ENCODE measurements at regions not wholly inside any gene's neighbourhood (a gene's known extent, or its start where the extent isn't known, plus 50 kb on each side); places are given as distances from the start of the nearest gene placed in this dataset.
"Not testable (repeated sequence)": the region's sequence is repeated elsewhere in the genome, so short reads cannot be mapped to it uniquely, and the experiment has no call there.

DNA sequence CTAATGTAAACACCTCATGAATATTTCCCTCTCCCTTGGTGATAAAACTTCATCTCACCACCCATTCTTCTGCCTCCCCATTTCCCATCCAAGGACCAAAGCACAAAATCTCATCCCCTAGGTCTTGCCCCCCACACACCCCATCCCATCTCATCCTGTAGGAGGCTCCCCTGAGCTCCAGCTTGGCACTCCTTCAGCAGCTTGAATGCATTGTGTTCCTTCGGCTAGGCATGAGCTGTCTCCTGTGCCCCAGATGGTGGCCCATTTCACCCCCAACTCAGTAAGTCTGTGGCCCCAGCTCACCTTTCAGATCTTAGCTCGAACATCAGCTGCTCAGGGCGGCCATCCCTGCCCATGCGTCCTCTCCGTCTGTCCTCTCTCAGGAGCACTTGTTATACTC lies 203.6 kb upstream of the NR2F2 start:
- no peak for DNase-seq

DNA sequence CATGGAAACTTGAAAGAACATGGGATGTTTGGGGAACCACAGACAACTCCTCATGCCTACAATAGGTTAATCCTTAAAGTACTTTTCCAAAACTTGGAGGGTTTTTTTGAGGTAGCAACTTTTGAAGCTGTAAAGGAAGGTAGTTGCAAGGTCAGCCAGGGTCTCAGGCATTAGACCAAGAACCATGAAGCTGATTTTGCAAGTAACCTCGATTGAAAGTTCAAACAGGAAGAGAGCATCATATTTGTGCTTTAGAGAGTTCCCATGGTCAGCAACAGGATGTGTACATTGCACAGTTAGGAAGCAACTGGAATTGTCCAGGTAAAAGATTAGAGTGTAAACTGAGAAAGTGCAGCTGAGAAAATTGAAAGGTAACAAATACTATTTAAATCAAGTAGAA lies 199.8 kb upstream of the NR2F2 start:
- DNase-seq, result no peak

DNA sequence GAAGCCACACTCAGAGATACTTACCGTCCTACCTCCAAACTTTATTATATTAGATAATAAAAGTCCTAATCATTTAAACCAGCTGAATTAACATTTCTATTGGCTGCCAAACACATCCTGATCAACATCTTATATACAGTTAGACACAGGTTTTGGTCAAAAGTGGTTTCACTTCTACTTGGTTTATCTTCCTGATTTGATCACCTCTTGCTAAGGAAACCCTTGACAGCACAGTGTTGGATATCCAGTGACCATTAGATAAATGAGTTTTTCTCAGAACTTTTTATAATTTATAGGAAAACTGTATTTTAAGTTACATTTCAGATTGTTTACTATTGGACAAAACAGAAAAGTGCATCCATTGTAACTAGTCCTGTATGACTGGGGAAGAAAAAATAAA lies 198.4 kb upstream of the NR2F2 start:
- no peak for DNase-seq

DNA sequence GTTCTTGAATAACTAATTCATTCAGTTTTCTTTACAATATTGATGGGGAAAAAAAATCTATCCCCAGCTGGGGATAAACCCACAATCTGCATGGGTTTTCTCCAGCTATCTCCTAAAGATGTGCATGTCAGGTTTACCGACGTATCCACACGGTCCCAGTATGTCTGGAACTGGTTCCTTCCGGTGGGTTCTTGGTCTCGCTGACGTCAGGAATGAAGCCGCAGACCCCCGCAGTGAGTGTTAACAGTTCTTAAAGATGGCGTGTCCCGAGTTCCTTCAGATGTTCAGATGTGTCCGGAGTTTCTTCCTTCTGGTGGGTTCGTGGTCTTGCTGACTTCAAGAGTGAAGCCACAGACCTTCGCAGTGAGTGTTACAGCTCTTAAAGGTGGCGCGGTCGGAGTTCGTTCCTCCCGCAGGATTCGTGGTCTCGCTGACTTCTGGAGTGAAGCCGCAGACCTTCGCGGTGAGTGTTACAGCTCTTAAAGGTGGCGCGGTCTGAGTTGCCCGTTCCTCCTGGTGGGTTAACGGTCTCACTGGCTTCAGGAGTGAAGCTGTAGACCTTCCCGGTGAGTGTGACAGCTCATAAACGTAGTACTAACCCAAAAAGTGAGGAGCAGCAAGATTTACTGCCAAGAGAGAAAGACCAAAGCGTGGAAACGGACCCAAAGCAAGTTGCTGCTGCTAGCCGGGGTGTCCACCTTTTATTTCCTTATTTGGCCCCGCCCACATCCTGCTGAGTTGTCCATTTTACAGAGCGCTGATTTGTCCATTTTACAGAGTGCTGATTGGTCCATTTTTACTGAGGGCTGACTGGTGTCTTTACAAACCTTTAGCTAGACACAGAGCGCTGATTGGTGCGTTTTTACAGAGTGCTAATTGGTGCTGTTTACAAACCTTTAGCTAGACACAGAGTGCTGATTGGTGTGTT lies 195.1 kb upstream of the NR2F2 start:
- DNase-seq, result no peak

DNA sequence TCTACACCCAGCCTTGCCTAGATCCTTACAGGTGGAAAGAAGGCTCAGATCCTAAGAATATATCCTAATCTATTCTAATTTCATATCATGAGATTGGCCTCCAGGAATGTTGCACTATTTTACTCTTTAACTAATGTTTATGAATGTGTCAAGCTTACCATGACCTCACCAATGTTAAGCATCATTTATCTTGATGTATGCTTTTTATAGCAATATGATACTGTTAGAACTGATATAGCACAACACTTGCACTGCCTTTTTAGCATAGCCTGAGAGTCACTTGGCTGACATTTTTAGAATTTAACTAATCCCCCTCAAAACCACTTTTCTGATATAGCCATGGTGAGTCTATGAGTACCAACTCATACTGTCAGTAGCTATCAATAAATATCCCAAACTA lies 191.5 kb upstream of the NR2F2 start:
- no peak for DNase-seq

DNA sequence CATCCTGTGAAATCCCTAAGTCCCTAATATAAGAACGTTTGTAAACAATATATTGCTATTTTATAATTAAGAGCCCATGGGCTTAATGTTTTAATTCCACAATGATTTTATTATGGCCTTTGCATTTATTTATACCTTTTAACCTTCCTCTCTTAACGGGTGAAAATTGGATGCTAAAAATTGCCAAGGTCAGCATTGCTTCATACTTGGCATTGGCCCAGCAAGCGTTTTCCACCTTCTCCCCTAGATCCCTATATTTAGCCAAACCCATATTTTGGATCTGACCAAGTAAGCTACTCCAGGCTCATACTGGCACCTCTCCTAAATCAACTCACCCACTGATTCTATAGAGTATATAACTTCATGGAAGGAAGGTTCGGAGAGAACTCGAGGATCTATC lies 188.0 kb upstream of the NR2F2 start:
- DNase-seq, result no peak

DNA sequence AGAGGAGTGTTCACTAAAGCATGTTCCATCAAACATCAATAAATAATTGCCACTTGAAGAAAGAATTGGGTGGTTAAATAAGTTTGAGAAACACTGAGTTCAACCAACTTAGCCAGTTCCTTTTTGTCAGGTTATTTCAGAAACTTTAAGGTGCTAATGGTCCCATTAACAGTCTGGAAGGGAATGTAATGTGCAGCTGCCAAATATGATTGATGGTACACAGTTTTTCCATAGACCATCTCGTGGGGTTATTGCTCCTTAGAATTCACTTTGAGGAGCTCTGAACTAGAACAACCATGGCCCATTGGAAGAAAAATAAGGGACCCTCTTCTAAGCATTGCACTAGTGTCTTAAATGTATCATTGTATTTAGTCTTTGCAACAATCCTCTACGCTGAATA lies 185.8 kb upstream of the NR2F2 start:
- no peak for DNase-seq

DNA sequence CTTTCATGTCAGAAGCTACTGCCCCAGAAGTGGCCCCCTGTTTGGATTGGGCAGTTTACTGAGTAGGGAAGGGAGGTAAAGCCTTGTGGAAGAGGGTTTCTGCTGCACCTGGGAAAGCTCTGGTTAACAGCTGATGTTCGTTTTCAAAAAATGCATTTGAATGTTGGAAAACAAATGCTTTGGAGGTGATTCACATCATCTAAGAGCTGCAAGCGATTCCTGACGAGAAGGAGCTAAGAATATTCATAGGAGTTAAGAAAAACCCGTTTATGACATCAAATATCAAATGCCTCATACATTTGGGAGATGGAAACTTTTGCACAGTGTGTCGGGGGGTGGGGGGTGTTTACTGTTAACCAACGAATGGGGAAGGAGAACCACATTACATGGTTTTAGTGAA lies 183.8 kb upstream of the NR2F2 start:
- no peak for DNase-seq

DNA sequence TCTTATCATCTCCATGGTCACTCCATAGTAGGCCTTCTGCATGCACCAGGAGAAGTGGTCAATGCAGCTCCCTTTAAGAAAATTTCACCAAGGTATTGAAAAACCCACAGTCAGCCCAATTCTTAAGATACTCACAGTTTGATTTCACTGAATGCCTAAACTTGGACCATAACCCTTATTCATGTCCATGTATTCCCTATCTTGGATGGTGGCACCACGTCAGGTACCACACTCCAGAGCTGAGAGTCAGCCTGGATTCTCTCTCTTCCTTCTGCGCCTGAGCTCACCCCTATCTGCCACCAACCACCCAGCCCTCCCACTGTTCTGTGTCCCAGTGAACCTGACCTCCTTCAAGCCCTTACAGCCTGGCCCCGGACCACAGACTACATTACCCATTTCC lies 183.2 kb upstream of the NR2F2 start:
- DNase-seq, result no peak

DNA sequence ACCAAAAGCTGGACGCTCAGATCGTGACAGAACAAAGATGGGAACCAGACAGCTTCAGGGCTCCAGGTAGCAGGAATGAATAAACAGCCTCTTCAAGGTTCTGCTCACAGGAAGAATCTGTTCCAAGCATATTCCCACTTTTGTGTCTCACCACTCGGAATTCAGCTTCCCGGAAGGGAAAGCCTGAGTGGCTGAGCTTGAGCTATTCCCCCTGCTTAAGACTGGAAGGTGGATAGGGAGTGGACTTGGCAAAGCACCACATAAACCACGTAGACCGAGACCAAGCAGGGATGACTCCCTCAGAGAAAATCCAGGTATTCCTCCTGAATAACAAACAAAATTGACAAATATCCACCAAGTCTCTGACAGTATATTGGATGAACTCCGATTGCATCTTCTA lies 180.2 kb upstream of the NR2F2 start:
- DNase-seq, result no peak

DNA sequence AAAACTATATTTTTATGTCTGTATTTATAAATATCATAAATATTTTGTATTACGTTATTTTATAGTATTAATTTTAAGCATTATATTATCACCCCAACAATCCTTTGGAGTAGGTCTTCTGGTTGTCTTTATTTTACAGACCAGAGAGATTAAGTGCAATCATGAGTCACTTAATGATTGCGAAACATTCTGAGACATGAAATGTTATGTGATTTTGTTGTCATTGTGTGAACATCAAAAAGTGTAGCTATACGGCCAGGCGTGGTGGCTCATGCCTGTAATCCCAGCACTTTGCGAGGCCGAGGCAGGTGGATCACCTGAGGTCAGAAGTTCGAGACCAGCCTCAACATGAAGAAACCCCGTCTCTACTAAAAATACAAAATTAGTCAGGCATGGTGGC lies 178.8 kb upstream of the NR2F2 start:
- DNase-seq, result not testable (repeated sequence)

DNA sequence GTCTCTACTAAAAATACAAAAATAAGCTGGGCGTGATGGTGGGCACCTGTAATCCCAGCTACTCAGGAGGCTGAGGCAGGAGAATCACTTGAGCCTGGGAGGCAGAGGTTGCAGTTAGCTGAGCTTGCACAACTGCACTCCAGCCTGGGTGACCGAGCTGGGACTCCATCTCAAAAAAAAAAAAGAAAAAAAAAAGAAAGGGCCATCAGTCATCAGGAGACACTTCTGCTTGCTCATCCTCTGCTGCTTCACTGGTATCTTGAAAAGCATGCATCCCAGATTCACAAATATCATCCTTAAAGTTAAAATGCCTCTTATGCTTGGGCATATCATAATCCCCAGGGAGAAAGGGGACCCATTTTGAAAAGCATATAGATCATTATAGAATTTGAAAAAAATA lies 176.6 kb upstream of the NR2F2 start:
- DNase-seq, result no peak

DNA sequence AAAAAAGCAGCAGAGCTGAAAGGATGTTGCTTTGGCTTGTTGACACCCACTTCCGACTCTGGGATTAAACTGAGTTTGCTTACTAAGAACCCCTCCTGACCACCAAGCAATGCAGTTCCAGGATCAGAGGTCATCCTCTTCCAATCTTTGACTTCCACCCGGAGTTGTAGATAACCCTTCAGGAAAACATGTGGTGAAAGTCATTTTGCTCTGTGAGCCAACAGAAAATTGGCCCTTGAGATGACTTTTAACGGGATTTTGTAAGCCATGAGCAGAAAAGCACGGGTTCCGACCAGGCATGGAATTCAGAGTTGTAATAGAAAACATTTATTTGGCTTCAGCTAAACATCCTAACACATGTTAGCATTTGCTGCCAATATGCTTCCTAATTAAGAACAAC lies 171.6 kb upstream of the NR2F2 start:
- no peak for DNase-seq

DNA sequence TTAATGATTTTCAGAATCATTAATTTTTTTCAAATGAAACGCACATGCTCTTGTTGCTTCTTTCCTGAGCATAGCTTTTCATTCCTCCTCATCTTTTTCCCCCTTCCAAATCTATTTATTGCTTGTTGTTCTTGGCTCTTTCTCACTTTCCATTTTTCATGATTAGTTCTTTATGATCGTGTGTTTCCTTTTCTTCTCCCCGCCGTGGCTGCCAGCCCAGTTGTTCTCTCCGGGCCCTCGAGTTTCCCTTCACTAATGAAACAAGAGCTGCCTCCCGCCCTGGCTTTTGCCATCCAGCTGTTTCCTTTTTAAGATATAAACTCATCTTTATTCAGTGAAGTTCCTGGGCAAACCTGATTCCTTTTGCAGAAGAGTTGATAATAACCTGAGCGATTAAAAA lies 170.2 kb upstream of the NR2F2 start:
- no peak for DNase-seq

DNA sequence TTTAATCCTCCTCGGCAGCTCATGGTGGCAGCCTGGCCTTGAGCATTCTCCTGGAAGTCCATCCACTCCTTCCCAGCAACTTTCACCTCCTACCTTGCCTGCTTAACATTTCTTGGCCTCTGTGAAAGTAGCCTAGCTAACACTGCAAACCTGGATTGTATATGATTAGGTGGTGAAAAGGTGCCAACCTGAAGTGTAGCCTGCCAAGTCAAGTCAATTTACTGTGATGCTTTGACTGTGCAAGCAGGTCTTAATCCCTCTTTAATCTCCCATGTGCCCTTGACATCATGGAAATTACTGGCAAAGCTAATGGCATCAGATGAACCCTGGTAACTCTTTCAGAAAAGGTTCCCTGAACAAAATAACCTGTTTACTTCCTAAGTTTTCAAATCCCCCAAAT lies 169.7 kb upstream of the NR2F2 start:
- no peak for DNase-seq

DNA sequence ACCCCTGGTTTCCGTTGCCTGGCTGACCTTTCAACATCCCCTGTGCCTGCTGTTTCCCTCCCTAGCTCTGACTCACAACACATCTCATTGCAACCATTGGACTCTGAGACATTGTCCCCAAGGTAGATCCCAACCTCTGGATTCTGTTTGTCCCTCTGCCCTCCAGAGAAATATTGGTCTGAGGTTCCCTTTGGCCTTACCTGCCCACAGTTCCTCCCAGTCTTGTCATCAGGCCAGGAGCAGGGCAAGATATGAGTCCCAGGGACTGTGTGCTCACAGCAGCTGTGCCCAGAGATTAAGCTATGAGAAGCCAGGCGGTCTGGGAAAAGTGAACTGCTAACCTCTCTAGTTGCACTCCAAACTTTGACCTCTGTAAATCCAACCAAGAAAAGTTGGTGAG lies 168.2 kb upstream of the NR2F2 start:
- DNase-seq, result no peak

DNA sequence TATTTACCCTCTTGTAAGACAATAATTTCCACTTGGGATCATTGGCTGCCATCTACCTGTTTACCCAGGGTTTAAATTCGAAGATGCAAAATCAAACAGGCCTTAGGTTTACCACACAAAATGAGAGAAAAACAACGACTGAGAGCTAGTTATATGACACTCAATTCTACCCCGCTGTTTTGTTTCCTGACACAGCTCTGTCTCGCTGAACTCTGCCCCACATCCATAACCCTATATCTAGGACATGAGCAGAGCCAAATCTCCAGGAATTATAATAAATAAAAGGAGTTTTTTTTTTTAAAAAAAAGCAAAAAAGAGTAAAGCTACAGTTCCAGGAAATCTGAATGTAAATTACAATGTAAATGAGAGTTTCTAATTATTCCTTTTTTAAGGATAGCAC lies 165.4 kb upstream of the NR2F2 start:
- DNase-seq, result no peak

DNA sequence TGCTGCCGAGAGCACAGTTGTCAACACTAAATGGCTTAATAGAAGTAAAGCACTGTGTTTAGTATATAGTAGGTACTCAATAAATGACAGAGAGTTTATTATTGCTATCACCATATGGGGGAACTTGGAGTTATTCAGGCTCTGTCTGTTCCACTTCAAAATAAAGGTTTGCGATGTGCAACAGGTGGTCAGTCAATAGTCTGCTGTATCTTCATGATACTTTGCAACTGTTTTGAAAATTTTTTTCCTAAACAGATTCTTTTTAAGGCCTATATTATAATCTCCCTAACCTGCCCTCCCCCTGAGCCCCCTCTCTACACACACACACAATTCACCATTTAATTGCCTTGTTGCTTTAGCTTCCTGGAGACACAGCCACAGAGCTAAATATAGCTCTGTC lies 164.7 kb upstream of the NR2F2 start:
- no peak for DNase-seq

DNA sequence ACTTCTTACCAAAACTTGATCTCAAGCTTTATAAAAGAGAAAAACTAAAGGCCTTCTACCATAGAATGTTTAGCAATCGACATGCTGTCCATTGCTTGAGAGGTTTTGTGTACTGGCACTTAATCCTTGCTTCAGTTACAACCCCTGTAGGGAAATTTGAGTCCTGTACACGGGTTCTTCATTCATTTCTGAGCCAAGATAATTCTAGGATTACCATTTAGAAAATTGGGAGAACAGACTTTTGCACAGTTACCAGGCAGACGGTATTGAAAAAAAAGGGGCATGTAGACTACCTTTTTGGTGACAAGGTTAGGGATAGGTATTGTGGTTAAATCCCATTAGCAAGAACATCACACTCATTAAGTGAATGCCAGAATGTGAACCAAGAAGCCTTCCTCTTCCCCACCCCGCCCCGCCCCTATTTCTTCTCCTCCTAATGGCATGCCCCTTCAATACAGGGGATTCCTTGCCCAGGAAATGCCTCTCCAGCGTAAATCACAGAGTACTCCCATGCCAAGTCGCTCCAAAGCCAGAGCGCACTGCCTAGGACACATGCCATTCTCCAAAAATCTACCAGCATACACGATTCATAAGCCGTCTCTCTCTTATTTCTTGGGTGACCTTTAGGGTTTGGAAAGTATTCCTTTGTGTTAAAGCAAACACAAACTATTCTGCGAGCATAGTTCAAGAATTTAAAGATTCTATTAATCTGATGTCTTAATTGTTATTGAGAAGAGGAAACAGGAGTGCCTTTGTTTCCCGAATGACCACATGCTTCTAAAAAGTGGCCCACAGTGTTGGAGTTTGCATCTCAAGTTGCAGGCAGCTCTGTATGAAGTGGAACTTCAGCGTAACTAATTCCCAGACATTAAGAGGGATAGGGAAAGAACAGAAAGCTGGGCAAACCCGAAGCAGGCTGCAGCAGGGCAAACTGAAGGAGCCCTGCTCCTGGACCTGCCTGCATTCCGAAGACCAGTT lies 164.0 kb upstream of the NR2F2 start:
- DNase-seq, result no peak

DNA sequence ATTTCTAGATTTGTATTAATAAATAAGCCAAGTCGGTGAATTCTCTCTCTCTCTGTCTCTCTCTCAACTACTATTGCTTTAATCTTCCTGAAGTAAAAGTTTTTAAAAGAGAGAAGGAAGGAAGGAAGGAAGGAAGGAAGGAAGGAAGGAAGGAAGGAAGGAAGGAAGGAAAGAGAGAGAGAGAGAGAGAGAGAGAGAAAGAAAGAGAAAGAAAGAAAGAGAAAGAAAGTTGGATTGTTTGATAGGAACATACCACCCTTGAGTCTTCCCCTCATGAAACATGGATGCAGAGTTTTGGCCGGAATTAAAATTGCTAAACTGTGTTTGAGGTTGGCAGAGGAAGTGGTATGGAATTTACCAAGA lies 159.9 kb upstream of the NR2F2 start:
- DNase-seq, result not testable (repeated sequence)

DNA sequence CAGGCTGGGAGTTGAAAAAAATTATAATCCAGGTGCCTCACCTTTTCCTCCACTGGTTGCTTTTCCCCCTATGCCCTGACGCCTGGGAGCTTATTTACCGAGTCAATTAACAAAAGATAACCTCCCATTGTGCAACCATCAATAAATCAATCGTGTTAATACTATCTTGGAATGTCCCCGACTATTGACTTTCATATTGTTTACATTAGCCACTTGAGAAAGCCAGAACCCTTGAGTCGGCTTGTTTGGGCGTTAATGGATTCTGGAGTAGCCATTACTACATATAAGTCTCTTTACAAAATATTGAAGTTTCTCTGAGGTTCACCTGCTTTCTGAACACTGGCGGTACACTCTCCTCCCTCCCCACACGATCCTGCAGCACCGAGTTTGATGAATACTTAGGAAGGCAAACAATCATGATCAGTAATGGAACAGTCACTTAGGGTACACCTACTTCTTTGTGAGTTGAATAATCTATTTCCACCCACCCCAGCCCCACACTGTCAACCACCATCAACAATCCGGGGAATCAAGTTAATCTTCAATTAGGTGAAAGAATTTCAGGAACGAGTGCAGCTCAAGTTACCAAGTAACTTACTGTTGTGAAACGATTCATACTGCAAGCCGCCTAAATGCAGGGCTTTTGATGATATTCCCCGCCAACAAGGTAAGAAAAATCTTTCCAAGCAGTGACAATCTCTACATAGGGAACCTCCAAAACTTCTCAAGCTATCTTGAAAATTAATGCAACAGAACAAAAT lies 159.3 kb upstream of the NR2F2 start:
- DNase-seq, result no peak

DNA sequence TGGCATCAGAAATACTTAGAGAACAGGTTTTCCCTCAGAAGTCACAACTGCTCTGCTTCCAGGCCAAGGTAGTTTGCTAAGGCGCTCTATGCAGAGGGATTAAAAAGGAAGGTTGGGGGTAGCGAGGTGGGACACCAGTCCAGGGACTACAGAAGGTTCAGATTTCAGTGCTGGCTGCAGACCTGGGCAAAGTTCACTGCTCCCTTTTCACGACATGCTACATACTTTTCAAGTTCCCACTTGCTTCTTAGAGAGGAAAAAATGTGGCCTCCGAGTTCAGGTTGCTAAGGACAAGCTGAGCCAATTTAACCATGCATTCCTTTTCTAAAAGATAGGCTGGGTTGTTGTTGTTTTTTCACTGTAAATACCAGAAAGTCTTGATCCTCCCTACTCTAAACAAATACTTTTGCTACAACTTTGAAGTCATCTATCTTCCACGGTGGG lies 158.6 kb upstream of the NR2F2 start:
- no peak for DNase-seq

DNA sequence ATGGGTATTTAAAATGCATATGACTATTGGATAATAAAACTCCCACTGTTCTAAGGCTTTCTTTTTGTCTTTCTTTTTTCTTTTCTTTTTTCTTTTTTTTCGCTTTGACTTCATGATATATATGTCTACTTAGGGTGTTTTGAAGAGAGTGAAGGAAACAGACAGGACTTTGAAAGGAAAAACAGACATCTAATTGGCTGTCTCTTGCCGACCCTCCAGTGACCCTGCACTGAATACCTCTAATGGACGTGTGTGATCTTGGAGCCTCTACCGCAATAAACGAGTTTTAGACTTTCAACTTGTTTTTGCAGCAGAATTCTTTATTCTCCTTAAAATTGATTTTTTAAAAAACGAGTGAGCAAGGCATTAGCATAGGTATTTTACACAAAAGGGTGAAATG lies 158.1 kb upstream of the NR2F2 start:
- no peak for DNase-seq
